PC-3 (cell line): ENCODE measurements at regions not wholly inside any gene's neighbourhood (a gene's known extent, or its start where the extent isn't known, plus 50 kb on each side); places are given as distances from the start of the nearest gene placed in this dataset.

Experiments used
- EZH2 ChIP-seq: fragments of 300-600 bp; sonication (generic); IDR thresholded peaks from one replicate; pipeline ENCODE4 v1.6.1; 2017; ENCODE audit warnings: antibody characterized with exemption, mild to moderate bottlenecking, low read length; ENCODE audit not compliant: unreplicated experiment
- TF ChIP-seq, protein P1 (sequence below): fragments of 300-600 bp; sonication (generic); conservative IDR thresholded peaks from 2 replicates; pipeline ENCODE4 v1.5.1; 2017; ENCODE audit warnings: antibody characterized with exemption, low read depth, mild to moderate bottlenecking, low read length

DNA sequence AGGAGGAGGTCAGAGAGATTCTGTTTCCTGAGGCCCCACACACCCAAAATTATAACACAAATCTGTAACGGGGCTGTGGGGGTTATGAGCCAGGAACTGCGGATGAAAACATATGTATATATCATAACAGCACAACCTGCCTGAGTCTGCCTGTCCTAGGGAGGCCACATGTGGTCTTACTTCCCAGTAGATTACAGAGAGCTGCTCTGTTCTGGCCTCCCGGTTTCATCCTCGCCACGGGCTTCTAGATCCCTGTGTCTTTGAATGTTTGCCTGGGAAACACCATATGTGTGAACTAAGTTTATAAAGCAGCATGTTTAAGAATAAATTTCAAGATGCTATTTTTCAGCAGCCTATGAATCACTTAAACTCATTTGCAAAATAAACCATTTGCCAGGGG lies 124.0 kb downstream of the TMEM200C start:
- no peak for TF ChIP-seq EZH2
- TF ChIP-seq, protein P1, sequence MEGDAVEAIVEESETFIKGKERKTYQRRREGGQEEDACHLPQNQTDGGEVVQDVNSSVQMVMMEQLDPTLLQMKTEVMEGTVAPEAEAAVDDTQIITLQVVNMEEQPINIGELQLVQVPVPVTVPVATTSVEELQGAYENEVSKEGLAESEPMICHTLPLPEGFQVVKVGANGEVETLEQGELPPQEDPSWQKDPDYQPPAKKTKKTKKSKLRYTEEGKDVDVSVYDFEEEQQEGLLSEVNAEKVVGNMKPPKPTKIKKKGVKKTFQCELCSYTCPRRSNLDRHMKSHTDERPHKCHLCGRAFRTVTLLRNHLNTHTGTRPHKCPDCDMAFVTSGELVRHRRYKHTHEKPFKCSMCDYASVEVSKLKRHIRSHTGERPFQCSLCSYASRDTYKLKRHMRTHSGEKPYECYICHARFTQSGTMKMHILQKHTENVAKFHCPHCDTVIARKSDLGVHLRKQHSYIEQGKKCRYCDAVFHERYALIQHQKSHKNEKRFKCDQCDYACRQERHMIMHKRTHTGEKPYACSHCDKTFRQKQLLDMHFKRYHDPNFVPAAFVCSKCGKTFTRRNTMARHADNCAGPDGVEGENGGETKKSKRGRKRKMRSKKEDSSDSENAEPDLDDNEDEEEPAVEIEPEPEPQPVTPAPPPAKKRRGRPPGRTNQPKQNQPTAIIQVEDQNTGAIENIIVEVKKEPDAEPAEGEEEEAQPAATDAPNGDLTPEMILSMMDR, result no peak
